ENCODE measurements at regions not wholly inside any gene's neighbourhood (a gene's known extent, or its start where the extent isn't known, plus 50 kb on each side); places are given as distances from the start of the nearest gene placed in this dataset.
A peak's percentile ranks its signal among the peaks of the same experiment; 100 is the strongest.
"Not testable (repeated sequence)": the region's sequence is repeated elsewhere in the genome, so short reads cannot be mapped to it uniquely, and the experiment has no call there.

GRCh38 chr14:106764968-106765369 lies 1238.6 kb downstream of the TMEM121 start:
- H3K4me1 ChIP-seq; H3K4me3 ChIP-seq; intact Hi-C loops (cut with DNase I; ENCODE audit: low total_unique reads); DNase-seq; H3K27me3 ChIP-seq; H3K27ac ChIP-seq; H3K36me3 ChIP-seq (ENCODE audit: low read depth, missing control alignments); H3K9me3 ChIP-seq: not testable (repeated sequence)
- TF ChIP-seq CTCF (IDR thresholded peaks at IDR 0.05) = peak in 1 of 3 experiments; percentile 58
- 28 to 38% methylated on average over 10 to 11 of the region's 11 CpGs for WGBS, 2 donors

- WGBS, 2 donors = 58 to 60% methylated on average over 3 of the region's 3 CpGs
- no peaks in the 10 kb centered on the region for H3K27me3 ChIP-seq
- intact Hi-C loops (cut with DNase I; ENCODE audit: low total_unique reads) = no loop called here
- H3K4me1 ChIP-seq = no peaks in the 10 kb centered on the region
- TF ChIP-seq POLR2A (IDR thresholded peaks at IDR 0.05) = no peak
- no peak for TF ChIP-seq CTCF (IDR thresholded peaks at IDR 0.05)
- H3K4me3 ChIP-seq = no peak overlapping the region
- DNase-seq = no peak
- H3K9me3 ChIP-seq = no peaks in the 10 kb centered on the region
- H3K27ac ChIP-seq = no peak overlapping the region
- no peaks in the 10 kb centered on the region for H3K36me3 ChIP-seq (ENCODE audit: low read depth, missing control alignments)
Observed at GRCh38 chr14:106766145-106766544, 1239.8 kb downstream of the TMEM121 start.

GRCh38 chr14:106766551-106767277 lies 1240.3 kb downstream of the TMEM121 start:
- H3K36me3 ChIP-seq (ENCODE audit: low read depth, missing control alignments); H3K27ac ChIP-seq; H3K27me3 ChIP-seq; H3K4me1 ChIP-seq; H3K4me3 ChIP-seq; H3K9me3 ChIP-seq; intact Hi-C loops (cut with DNase I; ENCODE audit: low total_unique reads); DNase-seq: not testable (repeated sequence)
- 35 to 54% methylated on average over 5 of the region's 5 CpGs for WGBS, 2 donors

- 59 to 60% methylated on average over 8 of the region's 8 CpGs for WGBS, 2 donors
- DNase-seq; intact Hi-C loops (cut with DNase I; ENCODE audit: low total_unique reads); H3K9me3 ChIP-seq; H3K4me1 ChIP-seq; H3K27ac ChIP-seq; H3K27me3 ChIP-seq; H3K36me3 ChIP-seq (ENCODE audit: low read depth, missing control alignments); H3K4me3 ChIP-seq: not testable (repeated sequence)
Observed at GRCh38 chr14:106768230-106768629, 1241.8 kb downstream of the TMEM121 start.

GRCh38 chr14:106768972-106769700 lies 1242.8 kb downstream of the TMEM121 start:
- H3K36me3 ChIP-seq (ENCODE audit: low read depth, missing control alignments); H3K4me3 ChIP-seq; H3K4me1 ChIP-seq; intact Hi-C loops (cut with DNase I; ENCODE audit: low total_unique reads); H3K27me3 ChIP-seq; H3K27ac ChIP-seq; DNase-seq; H3K9me3 ChIP-seq: not testable (repeated sequence)
- WGBS, 2 donors = 69 to 74% methylated on average over 8 of the region's 8 CpGs

GRCh38 chr14:106770158-106770672 lies 1243.8 kb downstream of the TMEM121 start:
- H3K4me1 ChIP-seq; DNase-seq; H3K27me3 ChIP-seq; intact Hi-C loops (cut with DNase I; ENCODE audit: low total_unique reads); H3K27ac ChIP-seq; H3K9me3 ChIP-seq; H3K4me3 ChIP-seq; H3K36me3 ChIP-seq (ENCODE audit: low read depth, missing control alignments): not testable (repeated sequence)
- 68 to 87% methylated on average over 1 to 2 of the region's 5 CpGs for WGBS, 2 donors

Measured in testis (tissue), 2 donors.